ENCODE measurements at regions not wholly inside any gene's neighbourhood (a gene's known extent, or its start where the extent isn't known, plus 50 kb on each side); places are given as distances from the start of the nearest gene placed in this dataset.

- H3F3A ChIP-seq (ENCODE audit: low read depth), result no peaks in the 10 kb centered on the region
- no peaks in the 10 kb centered on the region for H3K36me3 ChIP-seq
- no peaks in the 10 kb centered on the region for H3K79me2 ChIP-seq (ENCODE audit: low read depth)
- no peak overlapping the region for H3K27ac ChIP-seq
- Mint-ChIP-seq H3K9me3 (no peaks in the 10 kb centered on the region), H3K4me3 (no peak overlapping the region), H3K36me3 (no peaks in the 10 kb centered on the region), H3K4me1 (peaks cover 7% of the 10 kb centered on the region), H3K27me3 (ENCODE audit: insufficient read depth, low read depth) (peaks cover 2% of the 10 kb centered on the region), H3K27ac (peak overlapping the region; percentile 61)
- no peaks in the 10 kb centered on the region for H3K27me3 ChIP-seq
- H3K9me3 ChIP-seq (ENCODE audit: low read depth), result no peaks in the 10 kb centered on the region
- no peak overlapping the region for H3K9ac ChIP-seq
- H3K4me2 ChIP-seq, result no peak overlapping the region
- TF ChIP-seq EZH2 (IDR thresholded peaks at IDR 0.05) (no peak), CTCF (IDR thresholded peaks at IDR 0.05) (no peak), EZH2phosphoT487 (IDR thresholded peaks at IDR 0.05) (no peak)
- no peaks in the 10 kb centered on the region for H4K20me1 ChIP-seq (ENCODE audit: low read depth)
- DNase-seq (ENCODE audit: low spot score), result no peak
- H3K4me1 ChIP-seq, result peaks cover 8% of the 10 kb centered on the region
- H2AFZ ChIP-seq (replicated peaks), result no peak overlapping the region
- H3K4me3 ChIP-seq, result no peak overlapping the region
Measured at GRCh38 chr4:152221816-152222516, 313.9 kb downstream of the FBXW7 start.

- H3F3A ChIP-seq (ENCODE audit: low read depth), result no peaks in the 10 kb centered on the region
- no peak for DNase-seq (ENCODE audit: low spot score)
- Mint-ChIP-seq H3K36me3 (no peaks in the 10 kb centered on the region), H3K27me3 (ENCODE audit: insufficient read depth, low read depth) (peaks cover 2% of the 10 kb centered on the region), H3K4me1 (peaks cover 7% of the 10 kb centered on the region), H3K9me3 (peaks cover 4% of the 10 kb centered on the region), H3K4me3 (no peak overlapping the region), H3K27ac (no peak overlapping the region)
- H3K4me3 ChIP-seq, result no peak overlapping the region
- no peaks in the 10 kb centered on the region for H3K9me3 ChIP-seq (ENCODE audit: low read depth)
- no peak overlapping the region for H3K9ac ChIP-seq
- H4K20me1 ChIP-seq (ENCODE audit: low read depth), result no peaks in the 10 kb centered on the region
- H3K4me1 ChIP-seq, result peaks cover 8% of the 10 kb centered on the region
- H3K27ac ChIP-seq, result no peak overlapping the region
- H3K27me3 ChIP-seq, result no peaks in the 10 kb centered on the region
- no peak overlapping the region for H3K4me2 ChIP-seq
- H3K36me3 ChIP-seq, result no peaks in the 10 kb centered on the region
- no peaks in the 10 kb centered on the region for H3K79me2 ChIP-seq (ENCODE audit: low read depth)
- TF ChIP-seq CTCF (IDR thresholded peaks at IDR 0.05), result no peak
- TF ChIP-seq EZH2phosphoT487 (IDR thresholded peaks at IDR 0.05), result no peak
- TF ChIP-seq EZH2 (IDR thresholded peaks at IDR 0.05), result no peak
- H2AFZ ChIP-seq (replicated peaks), result no peak overlapping the region
Measured at GRCh38 chr4:152220201-152220666, 315.7 kb downstream of the FBXW7 start.

- peaks cover 6% of the 10 kb centered on the region for H3K9me3 Mint-ChIP-seq
- Histone ChIP-seq H3K9ac (no peak overlapping the region), H3K4me2 (no peak overlapping the region), H3K4me3 (no peak overlapping the region), H2AFZ (replicated peaks) (no peak overlapping the region), H3F3A (ENCODE audit: low read depth) (no peaks in the 10 kb centered on the region), H3K4me1 (no peaks in the 10 kb centered on the region), H3K9me3 (ENCODE audit: low read depth) (no peaks in the 10 kb centered on the region), H3K27me3 (no peaks in the 10 kb centered on the region), H3K27ac (no peak overlapping the region), H3K79me2 (ENCODE audit: low read depth) (no peaks in the 10 kb centered on the region), H3K36me3 (no peaks in the 10 kb centered on the region), H4K20me1 (ENCODE audit: low read depth) (no peaks in the 10 kb centered on the region)
- no peak for DNase-seq (ENCODE audit: low spot score)
- TF ChIP-seq EZH2 (IDR thresholded peaks at IDR 0.05), result no peak
- no peak for TF ChIP-seq EZH2phosphoT487 (IDR thresholded peaks at IDR 0.05)
- no peak for TF ChIP-seq CTCF (IDR thresholded peaks at IDR 0.05)
- peaks cover 2% of the 10 kb centered on the region for H3K27me3 Mint-ChIP-seq (ENCODE audit: insufficient read depth, low read depth)
- no peak overlapping the region for H3K27ac Mint-ChIP-seq
- H3K36me3 Mint-ChIP-seq, result no peaks in the 10 kb centered on the region
- no peak overlapping the region for H3K4me3 Mint-ChIP-seq
- peaks cover 4% of the 10 kb centered on the region for H3K4me1 Mint-ChIP-seq
Measured at GRCh38 chr4:152218576-152218975, 317.3 kb downstream of the FBXW7 start.
